Fibroblast of skin of back (primary cell): ENCODE measurements at regions not wholly inside any gene's neighbourhood (a gene's known extent, or its start where the extent isn't known, plus 50 kb on each side); places are given as distances from the start of the nearest gene placed in this dataset.
"Not testable (repeated sequence)": the region's sequence is repeated elsewhere in the genome, so short reads cannot be mapped to it uniquely, and the experiment has no call there.

Experiments
- DNase-seq: peaks from one replicate; pipeline ENCODE4 v3.0.0-alpha.2; 2013

DNA sequence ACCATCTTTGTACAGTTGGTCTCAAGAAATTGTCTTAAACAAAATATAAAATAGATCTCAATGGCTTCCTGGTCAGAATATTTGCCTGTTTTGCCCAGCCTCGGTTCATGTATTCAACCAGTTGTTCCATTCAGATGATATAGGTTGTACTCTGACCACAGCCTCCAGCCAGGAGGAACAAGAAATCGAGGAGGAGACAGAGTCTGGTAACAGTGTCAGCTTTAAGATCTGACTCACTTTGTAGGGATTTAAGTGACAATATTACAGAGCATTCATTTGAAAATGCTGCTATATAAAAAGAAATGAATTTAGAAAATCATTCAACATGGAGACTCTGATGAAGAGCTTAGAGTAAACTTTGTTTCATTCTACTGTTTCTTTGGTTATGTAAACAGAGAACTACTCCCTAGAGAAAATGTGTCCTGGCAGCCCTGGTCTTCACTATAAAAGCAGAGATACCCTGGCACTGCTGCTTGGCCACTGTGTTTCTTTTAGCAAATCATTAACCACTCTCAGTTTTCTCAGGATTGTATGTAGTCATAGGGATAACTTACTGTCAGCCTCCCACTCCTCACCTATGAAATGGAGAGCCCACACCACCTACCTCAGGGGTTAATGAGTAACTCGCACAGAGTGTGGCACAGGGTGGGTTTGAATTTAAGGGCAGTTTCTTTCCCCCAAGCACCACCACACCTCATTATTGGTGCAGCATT lies 53.5 kb downstream of the PAGE2 start:
- no peak for DNase-seq

DNA sequence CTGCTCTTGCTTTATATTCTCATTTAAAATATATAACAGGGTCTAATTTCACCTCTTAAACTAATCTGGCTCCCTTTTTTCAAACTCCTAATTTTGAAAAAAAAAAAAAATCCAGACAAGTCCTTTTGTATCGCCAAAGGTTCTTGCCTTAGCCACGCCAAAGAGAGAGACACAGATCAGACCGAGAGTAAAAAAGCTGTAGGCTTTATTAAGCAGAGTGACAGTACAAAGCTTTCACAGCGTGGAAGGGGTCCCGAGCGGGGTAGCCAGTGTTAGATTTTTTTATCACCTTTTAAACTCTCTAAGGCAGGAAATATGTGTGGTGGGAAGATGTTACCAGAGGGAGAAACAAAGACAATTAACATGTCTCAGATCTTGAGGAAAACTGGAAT lies 54.1 kb downstream of the PAGE2 start:
- no peak for DNase-seq

DNA sequence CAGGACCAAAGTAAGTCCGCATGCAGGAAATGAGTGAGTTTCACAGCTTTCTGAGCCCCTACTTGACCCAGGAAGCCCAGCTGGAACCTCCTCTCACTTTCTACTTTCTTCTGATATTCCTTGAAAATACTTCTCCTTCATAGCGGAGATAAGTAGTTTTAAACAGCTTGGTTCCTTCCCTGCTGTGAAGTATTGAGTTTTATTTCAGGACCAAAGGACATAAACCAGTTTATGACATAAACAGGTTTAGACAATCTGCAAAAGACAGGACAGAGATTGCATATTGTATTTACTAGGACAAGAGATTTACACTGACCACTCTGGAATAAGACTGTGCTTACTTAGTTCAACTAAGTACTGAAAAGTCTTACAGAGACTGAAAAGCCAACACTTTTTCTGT lies 54.8 kb downstream of the PAGE2 start:
- peak; percentile 4 for DNase-seq

DNA sequence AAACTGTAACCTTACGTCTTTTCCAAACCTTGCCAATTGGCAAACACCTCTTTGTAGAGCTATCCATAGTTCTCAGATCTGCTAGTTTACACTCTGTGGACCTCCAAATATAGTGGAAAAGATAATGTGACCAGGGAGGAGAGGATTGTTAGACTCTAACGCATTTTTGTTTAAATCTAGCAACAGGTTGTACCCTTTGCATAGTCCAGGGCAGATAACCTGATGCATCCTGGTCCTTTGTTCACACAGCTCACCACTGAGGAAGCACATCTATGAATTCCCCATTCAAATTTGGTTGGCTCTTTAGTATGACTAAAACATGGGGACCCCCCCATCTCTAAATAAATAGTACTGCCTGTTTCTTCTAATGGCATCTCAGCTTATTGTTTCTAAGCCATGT lies 55.9 kb downstream of the PAGE2 start:
- DNase-seq: no peak

DNA sequence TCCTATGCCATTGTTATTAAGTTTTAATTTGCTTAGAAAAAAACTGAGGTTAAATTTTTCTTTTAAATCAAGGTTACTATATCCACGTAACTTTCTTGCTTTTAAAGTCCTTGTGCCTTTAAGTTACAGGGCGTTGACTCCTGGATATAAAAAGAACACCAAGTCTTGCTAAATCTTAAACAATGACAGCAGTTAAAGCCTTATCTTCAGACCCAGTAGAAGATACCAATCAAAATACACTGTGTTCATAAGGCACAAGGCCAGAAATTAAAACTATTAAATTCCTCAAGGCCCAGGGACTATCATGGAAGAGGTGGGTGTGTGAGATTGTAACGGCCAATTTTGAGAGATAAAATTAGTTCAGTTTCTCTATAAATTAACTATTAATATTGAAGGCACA lies 60.4 kb downstream of the PAGE2 start:
- no peak for DNase-seq

DNA sequence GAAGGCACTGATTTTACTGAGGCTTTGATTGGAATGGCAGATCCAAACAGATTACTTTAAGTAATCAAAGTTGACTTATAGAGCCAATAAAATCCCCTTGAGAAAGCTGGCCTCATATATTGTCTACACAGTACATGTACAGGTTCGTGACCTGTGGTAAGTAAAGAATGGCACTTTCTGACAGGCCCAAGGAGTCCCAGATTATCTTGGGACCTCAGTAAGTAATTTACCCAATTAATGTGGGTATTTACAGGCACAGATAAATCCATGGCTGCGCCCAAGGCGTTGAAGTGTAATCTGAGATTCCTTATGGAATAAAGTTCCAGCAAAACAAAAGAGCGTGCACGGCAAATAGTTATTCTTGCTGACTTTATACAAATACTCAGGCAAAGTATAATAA lies 62.4 kb downstream of the PAGE2 start:
- no peak for DNase-seq

DNA sequence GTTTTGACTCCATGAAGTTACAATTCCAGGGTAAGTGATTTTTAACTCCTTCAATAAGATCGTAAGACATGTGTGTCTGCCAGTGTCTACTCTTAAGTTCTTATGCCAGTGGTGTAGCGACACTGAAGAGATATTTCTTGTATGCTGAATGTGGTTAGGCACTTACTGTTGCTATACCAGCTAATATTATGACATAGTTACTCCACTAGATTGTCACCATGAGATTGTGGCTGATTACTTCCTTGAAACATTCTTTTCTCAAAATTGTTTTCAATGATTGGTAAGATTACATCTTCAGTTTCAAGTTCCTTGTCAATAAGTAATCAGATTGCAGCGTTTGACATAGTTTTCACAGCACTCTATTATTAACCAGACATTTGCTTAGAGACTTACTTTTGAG lies 60.6 kb upstream of the PAGE5 start:
- no peak for DNase-seq

DNA sequence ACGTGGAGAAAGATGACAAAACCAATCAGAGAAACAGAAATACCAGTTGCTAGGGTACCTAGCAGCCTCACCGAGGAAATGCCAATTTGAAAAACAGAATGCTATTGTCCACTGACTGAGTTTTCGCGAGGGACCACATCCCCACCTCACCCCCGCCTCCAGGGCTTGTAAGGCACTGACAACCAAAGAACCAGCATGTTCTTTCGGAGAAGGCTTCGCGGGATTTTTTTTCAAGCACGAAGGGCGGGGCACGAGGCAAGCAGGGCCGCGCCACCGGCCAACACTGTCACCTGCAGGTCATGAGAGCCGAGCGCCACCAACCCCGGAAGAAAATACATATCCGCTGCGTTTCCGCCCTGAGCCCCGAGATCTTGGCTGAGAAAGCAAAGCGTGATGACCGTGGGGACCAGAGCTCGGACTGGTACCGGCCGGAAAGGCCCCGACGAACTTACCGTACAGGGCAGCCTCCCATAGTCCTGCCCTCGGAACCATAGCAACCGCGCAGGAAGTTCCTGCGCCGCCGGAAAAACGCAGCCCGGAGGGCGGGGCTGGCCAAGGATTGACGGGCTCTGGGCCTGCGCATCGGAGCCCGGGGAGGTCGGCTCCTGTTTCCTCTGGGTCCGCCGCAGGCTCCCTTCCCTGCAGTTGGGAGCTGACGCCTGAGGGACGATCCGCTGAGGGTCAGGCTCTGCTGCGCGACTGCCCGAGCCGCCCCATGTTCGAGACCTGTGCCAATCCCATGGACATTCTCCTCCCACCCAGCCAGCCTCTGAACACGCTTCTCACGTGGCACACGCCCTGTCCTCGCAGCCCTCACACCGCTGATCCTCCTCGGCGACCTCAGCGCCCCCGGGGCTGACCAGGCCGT lies 59.2 kb upstream of the PAGE5 start:
- peak; percentile 89 for DNase-seq

DNA sequence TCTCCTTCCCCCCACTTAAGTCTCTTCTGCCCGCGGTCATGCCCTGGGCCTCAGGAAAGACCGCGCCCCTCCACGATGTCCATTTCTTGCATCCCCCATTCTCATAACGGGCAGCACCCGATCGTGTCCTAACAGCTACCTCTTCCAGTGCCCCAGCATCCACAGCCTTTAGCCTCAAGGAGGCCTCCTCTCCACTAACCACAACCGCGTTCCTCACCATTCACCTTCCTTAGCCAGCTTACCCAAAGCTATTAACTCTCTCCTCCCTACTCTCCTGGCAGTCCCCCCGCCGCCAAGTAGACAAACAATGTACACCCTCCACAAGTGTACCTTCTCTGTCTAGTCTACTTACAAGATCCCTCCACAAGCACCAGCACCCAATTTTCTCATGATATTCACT lies 58.6 kb upstream of the PAGE5 start:
- DNase-seq: no peak

DNA sequence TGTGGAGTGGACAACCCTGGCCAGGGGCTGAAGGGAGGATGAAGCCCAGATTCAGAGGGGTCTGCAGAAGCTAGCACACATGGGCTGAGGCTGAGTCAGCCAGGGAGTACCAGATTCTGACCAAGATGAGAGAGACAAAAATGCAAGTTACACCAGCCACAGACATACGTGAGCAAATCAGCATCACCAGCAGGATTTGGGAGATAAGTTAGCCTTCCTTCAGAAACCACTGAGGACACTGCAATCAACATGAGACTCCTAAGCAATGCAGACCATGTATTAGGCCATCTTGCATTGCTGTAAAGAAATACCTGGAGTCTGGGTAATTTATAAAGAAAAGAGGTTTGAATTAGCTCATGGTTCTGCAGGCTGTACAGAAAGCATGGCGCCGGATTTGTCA lies 57.0 kb upstream of the PAGE5 start:
- DNase-seq: no peak

DNA sequence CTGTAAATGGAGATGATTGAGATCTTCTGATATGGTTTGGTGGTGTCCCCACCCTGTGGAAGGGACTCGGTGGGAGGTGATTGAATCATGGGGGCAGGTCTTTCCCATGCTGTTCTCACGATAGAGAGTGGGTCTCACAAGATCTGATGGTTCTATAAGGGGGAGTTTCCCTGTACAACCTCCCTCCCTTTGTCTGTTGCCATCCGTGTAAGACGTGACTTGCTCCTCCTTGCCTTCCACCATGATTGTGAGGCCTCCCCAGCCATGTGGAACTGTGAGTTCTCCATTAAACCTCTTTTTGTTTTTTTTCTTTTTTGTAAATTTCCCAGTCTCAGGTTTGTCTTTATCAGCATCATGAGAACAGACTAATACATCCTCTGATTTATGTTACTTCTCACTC lies 55.1 kb upstream of the PAGE5 start:
- not testable (repeated sequence) for DNase-seq

DNA sequence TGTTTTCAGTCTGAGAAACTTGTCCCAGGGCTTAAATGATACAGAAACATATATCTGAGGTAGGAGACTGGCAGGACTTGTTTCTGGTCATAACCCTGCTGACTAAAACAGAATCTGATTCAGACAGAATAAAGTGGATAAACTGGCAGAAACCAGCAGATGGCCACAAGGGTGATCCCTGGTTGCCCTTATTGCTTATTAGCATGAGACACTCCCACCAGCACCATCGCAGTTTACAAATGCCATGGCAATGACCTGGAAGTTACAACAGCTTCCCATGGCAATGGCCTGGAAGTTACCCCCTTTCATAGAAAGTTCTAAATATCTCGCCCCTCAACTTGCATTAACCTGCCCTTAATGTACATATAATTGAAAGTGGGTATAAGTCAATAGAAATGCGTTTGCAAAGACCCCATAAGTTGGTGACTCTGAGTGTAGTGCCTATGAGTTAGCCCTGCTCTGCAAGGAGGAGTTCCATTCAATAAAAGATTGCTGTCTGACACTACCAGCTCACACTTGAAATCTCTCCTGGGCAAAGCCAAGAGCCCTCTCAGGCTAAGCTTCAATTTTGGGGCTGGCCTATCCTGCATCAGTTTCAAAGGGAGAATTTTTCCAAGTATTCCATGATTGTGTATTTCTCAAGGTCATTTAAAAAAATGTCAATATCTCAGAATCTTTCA lies 52.9 kb upstream of the PAGE5 start:
- DNase-seq: no peak

DNA sequence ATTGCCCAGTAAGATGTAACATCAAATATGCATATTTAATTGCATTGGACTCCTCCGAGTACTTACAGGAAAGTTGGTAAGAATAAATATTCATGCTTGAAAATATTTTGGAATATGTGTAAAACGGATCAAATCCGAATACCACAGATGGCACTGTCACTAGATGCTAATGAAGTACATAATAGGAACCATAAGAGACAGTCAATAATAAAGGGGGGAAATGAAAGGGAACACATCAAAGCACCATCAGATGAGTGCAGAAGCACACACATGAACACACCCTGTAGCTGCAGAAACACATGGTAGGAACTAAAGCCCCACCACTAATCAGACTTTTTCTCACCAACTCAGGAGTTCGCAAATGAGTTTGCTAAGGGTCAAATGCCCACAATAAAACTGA lies 52.2 kb upstream of the PAGE5 start:
- no peak for DNase-seq

DNA sequence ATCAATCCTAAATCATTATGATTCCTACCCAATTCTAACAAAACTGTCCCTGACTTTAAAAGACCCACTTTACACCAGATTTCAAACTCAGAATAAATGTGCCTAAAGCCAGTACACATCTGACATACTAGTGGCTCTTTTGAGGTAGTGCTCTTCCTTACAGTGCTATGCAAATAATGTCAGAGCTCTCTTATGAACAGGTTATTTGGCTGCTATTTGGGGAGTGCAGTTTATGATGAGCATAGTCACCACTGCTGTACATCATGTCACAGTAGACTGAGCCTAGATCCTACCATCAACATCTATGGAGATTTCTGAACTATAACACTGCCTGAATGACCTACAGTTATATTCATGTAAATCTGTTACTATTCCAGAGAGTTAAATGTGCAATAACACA lies 50.4 kb upstream of the PAGE5 start:
- no peak for DNase-seq
